Right lobe of liver (tissue), 4 donors: ENCODE measurements at regions not wholly inside any gene's neighbourhood (a gene's known extent, or its start where the extent isn't known, plus 50 kb on each side); places are given as distances from the start of the nearest gene placed in this dataset.

Source experiments
- POLR2A ChIP-seq: fragments of 450-650 bp; IDR thresholded peaks from one replicate; pipeline ENCODE4 v1.6.1; 2017; ENCODE audit warnings: antibody characterized with exemption, mild to moderate bottlenecking
- TF ChIP-seq, protein P1 (sequence below), 4 donors: fragments of 200-600 bp in 3 of 4; fragments of 450-650 bp in 1 of 4; IDR thresholded peaks; one replicate each; pipeline versions ENCODE4 v1.5.1 to v1.8.0; 2016 to 2022; ENCODE audit warnings: antibody characterized with exemption in 4 of 4, mild to moderate bottlenecking in 2 of 4
- donor health status: DM: no; HTN: no; CAD: no.
- donor health status: DM: no; HTN: no; CAD: no.
- donor health status: DM: no; HTN: yes; CAD: no.

DNA sequence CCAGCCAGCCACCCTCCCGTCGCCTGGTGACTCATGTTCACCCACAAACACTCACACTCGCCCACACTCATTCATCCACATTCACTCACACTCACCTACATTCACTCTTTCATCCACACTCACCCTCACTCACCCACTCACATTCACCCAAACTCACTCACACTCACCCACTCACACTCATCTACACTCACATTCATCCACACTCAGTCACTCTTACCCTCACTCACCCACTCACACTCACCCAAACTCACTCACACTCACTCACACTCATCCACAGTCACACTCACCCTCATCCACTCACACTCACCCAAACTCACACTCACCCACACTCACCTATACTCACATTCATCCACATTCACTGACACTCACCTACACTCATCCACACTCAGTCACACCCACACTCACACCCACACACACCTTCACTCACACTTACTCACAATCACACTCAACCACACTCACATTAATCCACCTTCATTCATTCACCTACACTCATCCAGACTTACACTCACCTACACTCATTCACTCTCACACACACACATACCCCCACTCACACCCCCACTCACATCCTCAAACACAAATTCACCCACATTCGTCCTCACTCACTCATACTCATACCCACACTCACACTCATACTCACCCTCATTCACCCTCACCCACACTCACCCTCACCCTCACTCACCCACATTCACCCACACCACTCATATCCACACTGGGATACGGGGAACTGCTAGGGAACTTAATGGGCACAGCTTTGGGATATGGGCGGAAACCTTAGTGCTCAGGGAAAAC is 2221.6 kb upstream of the AGA start:
- TF ChIP-seq, protein P1, sequence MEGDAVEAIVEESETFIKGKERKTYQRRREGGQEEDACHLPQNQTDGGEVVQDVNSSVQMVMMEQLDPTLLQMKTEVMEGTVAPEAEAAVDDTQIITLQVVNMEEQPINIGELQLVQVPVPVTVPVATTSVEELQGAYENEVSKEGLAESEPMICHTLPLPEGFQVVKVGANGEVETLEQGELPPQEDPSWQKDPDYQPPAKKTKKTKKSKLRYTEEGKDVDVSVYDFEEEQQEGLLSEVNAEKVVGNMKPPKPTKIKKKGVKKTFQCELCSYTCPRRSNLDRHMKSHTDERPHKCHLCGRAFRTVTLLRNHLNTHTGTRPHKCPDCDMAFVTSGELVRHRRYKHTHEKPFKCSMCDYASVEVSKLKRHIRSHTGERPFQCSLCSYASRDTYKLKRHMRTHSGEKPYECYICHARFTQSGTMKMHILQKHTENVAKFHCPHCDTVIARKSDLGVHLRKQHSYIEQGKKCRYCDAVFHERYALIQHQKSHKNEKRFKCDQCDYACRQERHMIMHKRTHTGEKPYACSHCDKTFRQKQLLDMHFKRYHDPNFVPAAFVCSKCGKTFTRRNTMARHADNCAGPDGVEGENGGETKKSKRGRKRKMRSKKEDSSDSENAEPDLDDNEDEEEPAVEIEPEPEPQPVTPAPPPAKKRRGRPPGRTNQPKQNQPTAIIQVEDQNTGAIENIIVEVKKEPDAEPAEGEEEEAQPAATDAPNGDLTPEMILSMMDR (IDR thresholded peaks at IDR 0.05) = no peak
- no peak for TF ChIP-seq POLR2A
